Gastroesophageal sphincter (tissue), 3 donors: ENCODE measurements at regions not wholly inside any gene's neighbourhood (a gene's known extent, or its start where the extent isn't known, plus 50 kb on each side); places are given as distances from the start of the nearest gene placed in this dataset.

ENCODE experiments used
- CTCF ChIP-seq, 4 experiments: fragments of 200-600 bp in 2 of 4; fragments of 450-650 bp in 2 of 4; sonication (generic) in 1 of 4; IDR thresholded peaks; one replicate each; pipeline ENCODE4 v1.5.1; 2017 to 2019; ENCODE audit warnings: antibody characterized with exemption in 4 of 4, mild to moderate bottlenecking in 2 of 4, moderate library complexity in 2 of 4
- POLR2A ChIP-seq, 2 donors: fragments of 450-650 bp; IDR thresholded peaks; one replicate each; pipeline ENCODE4 v1.6.1; 2017; ENCODE audit warnings: antibody characterized with exemption in 2 of 2, mild to moderate bottlenecking in 2 of 2, moderate library complexity in 1 of 2
- POLR2AphosphoS5 ChIP-seq: sonication (generic); formaldehyde crosslinking; IDR thresholded peaks from one replicate; pipeline ENCODE4 v1.6.1; 2017; ENCODE audit warnings: antibody characterized with exemption

DNA sequence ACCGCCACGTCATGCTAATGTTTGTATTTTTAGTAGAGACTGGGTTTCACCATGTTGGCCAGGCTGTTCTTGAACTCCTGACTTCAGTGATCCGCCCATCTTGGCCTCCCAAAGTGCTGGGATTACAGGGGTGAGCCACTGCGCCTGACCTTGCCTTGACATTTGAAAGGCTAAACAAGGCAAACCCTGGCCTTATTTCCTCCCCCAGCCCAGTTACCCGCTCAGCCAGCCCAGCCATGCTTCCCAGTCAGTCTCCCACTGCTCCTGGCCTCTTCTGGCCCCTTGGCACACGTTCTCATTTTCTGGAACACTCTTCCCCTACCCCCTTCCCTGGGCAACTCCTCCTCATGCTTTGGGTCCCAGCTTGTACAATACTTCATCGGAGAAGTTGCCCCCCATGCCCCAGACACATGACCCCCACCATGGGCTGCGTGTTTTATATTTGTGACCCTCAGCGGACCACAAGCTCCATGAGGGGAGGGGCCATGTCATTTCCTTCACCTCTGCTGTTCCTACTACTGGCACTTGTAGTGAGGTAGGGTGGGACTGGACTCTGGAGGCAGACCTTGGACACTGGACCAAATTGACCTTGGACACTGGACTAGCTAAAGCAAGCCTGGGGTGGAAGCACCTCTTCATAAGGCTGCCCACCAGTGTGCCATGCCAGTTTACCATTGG lies 94.4 kb upstream of the IER5L start:
- no peak for TF ChIP-seq POLR2A (IDR thresholded peaks at IDR 0.05)
- TF ChIP-seq CTCF (IDR thresholded peaks at IDR 0.05): no peak
- TF ChIP-seq POLR2AphosphoS5: no peak
